ENCODE measurements at regions not wholly inside any gene's neighbourhood (a gene's known extent, or its start where the extent isn't known, plus 50 kb on each side); places are given as distances from the start of the nearest gene placed in this dataset.

DNA sequence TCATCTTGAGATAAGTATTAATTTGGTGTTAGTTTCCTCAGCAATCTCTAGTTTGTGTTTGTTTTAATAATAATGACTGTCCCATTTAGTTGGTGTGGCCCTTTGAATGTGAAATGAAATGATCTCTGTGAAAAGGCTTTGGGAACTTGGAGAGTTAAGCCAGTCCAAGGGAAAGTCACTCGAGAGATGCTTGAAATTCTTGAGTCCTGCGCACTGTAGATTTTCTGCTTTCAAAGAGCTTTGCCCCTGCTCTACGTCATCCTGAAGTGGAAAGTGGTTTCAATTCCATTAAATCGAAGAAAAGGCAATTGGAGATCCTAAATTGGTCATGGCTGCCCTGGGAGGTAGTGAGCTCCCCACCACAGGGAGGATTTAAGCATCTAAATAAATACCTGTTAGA lies 403.8 kb downstream of the ZNF536 start:
- Mint-ChIP-seq H3K36me3 (ENCODE audit: low read depth) (no peaks in the 10 kb centered on the region), H3K27ac (no peak overlapping the region), H3K4me1 (no peaks in the 10 kb centered on the region), H3K9me3 (peaks cover 2% of the 10 kb centered on the region), H3K4me3 (no peak overlapping the region), H3K27me3 (no peaks in the 10 kb centered on the region)
- ChIA-PET POLR2A (no interaction called here), CTCF (no interaction called here)
- DNase-seq: no peak

DNA sequence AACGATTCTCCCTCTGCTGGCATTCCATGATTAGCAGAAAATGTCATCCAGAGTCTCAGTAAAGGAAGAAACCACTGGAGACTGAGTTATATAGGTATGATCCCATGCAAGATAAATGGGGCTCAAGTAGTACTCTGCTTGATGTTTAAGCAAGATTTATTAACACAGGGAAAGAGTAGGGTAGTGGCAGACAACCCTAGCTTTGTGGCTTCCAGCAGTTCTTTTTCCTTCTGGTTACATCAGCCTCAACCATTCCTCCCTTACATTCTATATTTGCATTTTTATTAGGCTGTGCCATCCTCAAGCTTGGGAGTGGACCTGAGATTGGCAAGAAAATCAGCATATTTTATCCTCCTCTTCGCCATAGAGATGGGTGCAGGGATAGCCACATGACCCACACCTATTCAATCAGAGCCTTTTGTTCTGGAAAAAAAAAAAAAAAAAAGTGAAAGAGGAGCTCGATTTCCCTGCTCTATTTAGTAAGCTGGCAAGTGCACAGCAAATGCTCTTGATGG lies 402.1 kb downstream of the ZNF536 start:
- DNase-seq: no peak
- Mint-ChIP-seq H3K4me3 (no peak overlapping the region), H3K27me3 (no peaks in the 10 kb centered on the region), H3K4me1 (no peaks in the 10 kb centered on the region), H3K36me3 (ENCODE audit: low read depth) (no peaks in the 10 kb centered on the region), H3K27ac (no peak overlapping the region), H3K9me3 (peaks cover 2% of the 10 kb centered on the region)
- POLR2A ChIA-PET: no interaction called here
- CTCF ChIA-PET: interaction anchor here (1.3 kb wide), 1 partner anchor 10 kb away, joined by 4 read pairs; no protein-coding TSS in a partner anchor

DNA sequence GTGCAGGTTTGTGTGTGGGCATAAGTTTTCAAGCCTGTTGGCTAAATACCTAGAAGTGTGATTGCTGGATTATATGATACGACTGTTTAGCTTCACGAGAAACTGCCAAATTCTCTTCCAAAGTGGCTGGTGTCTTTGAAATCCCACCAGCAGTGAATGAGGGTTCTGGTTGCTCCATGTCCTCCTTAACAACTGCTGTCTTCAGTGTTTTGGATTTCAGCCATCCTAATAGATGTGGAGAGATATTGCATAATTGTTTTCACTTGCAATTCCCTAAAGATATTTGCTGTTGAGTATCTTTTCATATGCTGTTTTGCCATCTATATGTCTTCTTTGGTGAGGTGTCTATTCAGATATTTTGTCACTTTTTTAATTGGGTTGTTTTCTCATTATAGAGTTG lies 390.5 kb downstream of the ZNF536 start:
- Mint-ChIP-seq H3K36me3 (ENCODE audit: low read depth) (no peaks in the 10 kb centered on the region), H3K4me3 (no peak overlapping the region), H3K27me3 (peaks cover 2% of the 10 kb centered on the region), H3K27ac (no peak overlapping the region), H3K9me3 (no peaks in the 10 kb centered on the region), H3K4me1 (no peaks in the 10 kb centered on the region)
- no peak for DNase-seq
- POLR2A ChIA-PET: no interaction called here
- CTCF ChIA-PET: no interaction called here

DNA sequence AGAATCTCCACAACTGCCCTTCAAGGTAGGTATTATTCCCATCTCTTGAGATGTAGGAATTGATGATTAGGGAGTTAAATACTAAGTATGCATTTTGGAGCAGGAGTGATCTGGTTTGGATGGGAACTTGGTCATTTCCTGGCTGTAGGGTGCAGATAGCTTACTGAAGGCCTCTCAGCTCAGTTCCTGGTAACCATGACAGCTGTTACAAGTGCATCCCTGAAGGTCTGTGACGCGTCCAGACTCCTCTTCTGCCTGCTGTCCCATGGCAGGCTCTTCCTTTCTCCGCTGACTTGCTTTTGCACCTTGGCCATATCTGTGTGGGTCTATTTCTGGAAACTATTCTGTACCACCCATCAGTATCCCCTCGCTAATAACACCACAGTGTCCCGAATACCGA lies 387.8 kb downstream of the ZNF536 start:
- Mint-ChIP-seq H3K4me1 (no peaks in the 10 kb centered on the region), H3K27me3 (peaks cover 2% of the 10 kb centered on the region)
- CTCF ChIA-PET: no interaction called here

DNA sequence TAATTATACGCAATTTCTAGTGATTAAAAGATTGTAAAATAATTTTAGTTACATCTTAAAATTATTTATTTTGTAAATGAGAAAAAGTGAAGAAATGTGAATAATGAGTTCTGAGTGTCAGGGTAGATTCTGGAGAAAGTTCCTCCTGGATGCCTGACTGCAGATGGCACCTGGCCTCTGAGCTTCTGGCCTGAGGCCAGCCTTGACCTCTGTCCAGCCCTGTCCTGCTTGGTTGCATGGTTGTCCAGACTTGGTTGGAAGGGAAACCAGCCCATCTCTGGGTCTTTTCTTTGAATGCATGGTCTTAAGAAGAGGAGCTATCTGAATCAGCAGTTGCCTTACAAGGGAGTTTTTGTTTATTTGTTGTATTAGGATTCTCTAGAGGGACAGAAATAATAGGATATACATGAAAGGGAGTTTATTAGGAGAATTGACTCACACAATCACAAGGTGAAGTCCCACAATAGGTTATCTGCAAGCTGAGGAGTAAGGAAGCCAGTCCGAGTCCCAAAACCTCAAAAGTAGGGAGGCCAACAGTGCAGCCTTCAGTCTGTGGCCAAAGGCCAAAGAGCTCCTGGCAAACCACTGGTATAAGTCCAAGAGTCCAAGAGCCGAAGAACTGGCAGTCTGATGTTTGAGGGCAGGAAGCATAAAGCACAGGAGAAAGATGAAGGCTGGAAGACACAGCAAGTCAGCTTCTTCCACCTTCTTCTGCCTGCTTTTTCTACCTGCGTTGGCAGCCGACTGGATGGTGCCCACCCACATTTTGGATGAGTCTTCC lies 385.8 kb downstream of the ZNF536 start:
- H3K4me3 Mint-ChIP-seq: no peak overlapping the region
- DNase-seq: no peak
- H3K4me1 Mint-ChIP-seq: no peaks in the 10 kb centered on the region
- ChIA-PET POLR2A (no interaction called here), CTCF (no interaction called here)
- H3K36me3 Mint-ChIP-seq (ENCODE audit: low read depth): no peaks in the 10 kb centered on the region
- H3K27ac Mint-ChIP-seq: no peak overlapping the region
- no peaks in the 10 kb centered on the region for H3K27me3 Mint-ChIP-seq
- no peaks in the 10 kb centered on the region for H3K9me3 Mint-ChIP-seq

More for the DNA sequence above, 387.8 kb downstream of the ZNF536 start:
- H3K36me3 Mint-ChIP-seq (ENCODE audit: low read depth): no peaks in the 10 kb centered on the region
- no peak overlapping the region for H3K27ac Mint-ChIP-seq
- H3K9me3 Mint-ChIP-seq: no peaks in the 10 kb centered on the region
- DNase-seq: no peak
- POLR2A ChIA-PET: no interaction called here
- H3K4me3 Mint-ChIP-seq: no peak overlapping the region

DNA sequence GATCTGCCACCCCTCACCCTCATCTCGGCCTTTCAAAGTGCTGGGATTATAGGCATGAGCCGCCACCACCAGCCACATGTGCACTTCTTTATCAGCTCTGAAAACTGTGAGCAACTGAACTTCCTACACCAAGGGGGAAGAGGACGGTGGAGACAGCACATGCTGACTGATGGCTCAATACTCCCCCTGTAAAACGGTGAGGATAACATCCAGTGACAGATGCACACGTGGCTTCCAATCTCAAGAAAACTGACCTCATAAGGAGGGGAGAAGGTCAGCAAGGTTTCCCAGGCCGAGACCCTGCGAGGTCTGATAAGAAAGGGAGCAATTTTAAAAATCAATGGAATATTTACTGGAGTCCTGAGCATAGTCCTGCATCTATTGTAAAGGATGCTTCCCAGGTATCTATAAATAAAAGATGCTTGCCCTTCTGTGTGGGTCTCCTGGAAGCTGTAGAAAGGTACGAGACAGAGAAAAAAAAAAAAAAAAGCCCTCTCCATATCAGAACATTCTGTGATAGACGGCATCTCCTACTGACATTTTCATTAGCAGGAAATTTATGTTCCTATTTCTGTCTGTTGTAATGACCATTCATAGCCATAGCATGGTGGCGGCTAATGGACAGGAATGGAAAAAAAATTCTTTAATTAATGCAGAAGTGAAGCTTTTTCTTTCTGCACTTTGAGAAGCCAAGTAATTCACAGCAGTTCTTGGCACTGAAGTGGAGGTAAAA lies 385.1 kb downstream of the ZNF536 start:
- no peaks in the 10 kb centered on the region for H3K27me3 Mint-ChIP-seq
- H3K9me3 Mint-ChIP-seq: no peaks in the 10 kb centered on the region
- CTCF ChIA-PET: no interaction called here
- H3K4me3 Mint-ChIP-seq: no peak overlapping the region
- DNase-seq: no peak
- no peaks in the 10 kb centered on the region for H3K36me3 Mint-ChIP-seq (ENCODE audit: low read depth)
- no peak overlapping the region for H3K27ac Mint-ChIP-seq
- H3K4me1 Mint-ChIP-seq: no peaks in the 10 kb centered on the region
- POLR2A ChIA-PET: no interaction called here

DNA sequence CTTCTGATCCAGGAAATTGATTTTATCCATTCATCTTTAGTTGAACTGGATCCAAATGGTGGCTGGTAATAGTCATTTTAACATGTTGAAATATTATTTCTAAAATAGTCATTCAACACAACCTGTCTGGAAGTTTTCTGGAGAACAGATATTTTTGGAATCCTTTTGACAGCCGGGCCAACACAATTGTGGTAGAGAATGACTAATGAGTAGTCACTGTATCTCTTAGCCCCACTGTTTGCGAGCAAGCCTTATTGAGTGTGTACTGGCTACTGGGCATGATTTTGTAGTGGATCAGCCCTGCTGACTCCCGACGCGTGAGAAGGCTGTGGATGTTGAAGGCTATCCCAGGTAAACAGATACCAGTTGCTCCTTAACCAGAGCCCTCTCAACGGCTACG lies 383.4 kb downstream of the ZNF536 start:
- no peak for DNase-seq
- H3K4me1 Mint-ChIP-seq: no peaks in the 10 kb centered on the region
- no peaks in the 10 kb centered on the region for H3K9me3 Mint-ChIP-seq
- H3K27me3 Mint-ChIP-seq: no peaks in the 10 kb centered on the region
- CTCF ChIA-PET: no interaction called here
- POLR2A ChIA-PET: no interaction called here
- H3K27ac Mint-ChIP-seq: no peak overlapping the region
- H3K36me3 Mint-ChIP-seq (ENCODE audit: low read depth): no peaks in the 10 kb centered on the region
- no peak overlapping the region for H3K4me3 Mint-ChIP-seq

DNA sequence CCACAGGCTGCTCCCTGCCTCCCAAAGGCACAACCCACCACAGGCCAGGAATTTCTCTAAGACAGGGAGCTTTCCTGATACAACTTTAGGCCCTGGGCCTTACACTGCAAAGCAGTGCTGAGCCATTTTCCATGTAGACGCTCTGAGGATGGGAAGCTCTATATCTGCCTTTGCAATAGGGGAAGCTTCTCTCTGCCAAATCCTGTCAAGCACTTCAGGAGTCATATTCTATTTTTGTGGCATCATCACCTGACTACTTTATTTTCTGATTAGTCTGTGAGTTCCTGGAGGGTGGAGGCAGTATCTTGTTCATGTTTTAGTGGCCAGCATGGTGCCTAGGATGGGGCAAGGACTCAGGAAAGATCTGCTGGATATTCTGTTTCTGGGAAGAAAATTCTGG lies 382.0 kb downstream of the ZNF536 start:
- Mint-ChIP-seq H3K4me3 (no peak overlapping the region), H3K9me3 (peaks cover 3% of the 10 kb centered on the region), H3K36me3 (ENCODE audit: low read depth) (no peaks in the 10 kb centered on the region), H3K4me1 (no peaks in the 10 kb centered on the region), H3K27ac (no peak overlapping the region), H3K27me3 (no peaks in the 10 kb centered on the region)
- DNase-seq: no peak
- POLR2A ChIA-PET: no interaction called here
- CTCF ChIA-PET: no interaction called here

DNA sequence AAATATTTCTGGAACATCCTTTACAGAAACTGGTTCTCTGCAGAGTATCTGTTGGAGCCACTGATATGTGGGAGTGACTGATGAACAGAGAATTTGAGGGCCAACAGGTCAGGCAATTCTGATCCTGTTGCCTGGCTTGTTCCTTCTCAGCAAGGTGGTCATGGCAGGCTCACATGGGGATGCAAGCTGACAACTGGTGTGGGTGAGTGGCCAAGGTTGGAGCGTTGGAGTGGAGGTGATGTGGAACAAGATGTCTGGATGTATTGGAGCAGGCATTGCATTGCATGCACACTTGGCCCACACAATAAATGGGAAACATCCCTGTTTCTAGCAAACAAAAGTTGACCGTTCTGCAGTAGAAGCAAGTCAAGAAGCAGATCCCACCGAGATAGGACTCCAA lies 380.7 kb downstream of the ZNF536 start:
- H3K27ac Mint-ChIP-seq: no peak overlapping the region
- no peaks in the 10 kb centered on the region for H3K27me3 Mint-ChIP-seq
- no peaks in the 10 kb centered on the region for H3K36me3 Mint-ChIP-seq (ENCODE audit: low read depth)
- DNase-seq: no peak
- CTCF ChIA-PET: no interaction called here
- H3K4me1 Mint-ChIP-seq: no peaks in the 10 kb centered on the region
- H3K9me3 Mint-ChIP-seq: peaks cover 3% of the 10 kb centered on the region
- H3K4me3 Mint-ChIP-seq: no peak overlapping the region
- POLR2A ChIA-PET: no interaction called here

DNA sequence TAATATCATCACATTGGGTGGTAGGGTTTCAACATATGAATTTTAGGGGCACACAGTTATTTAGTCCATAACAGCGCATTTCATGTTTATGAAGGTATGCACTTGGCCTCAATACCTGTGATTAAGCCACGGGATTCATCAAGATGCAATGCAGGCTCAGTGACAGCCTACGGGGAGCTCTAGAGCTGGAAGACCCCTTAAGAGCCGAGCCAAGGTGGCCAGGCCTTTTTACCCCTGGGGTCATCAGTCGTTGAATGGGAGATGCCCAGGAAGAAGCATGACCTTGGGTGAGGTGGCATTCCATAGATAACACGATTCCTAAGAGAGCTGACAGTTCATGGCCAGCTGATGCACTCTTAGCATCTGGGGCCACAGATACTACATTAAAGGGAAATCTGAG lies 380.0 kb downstream of the ZNF536 start:
- Mint-ChIP-seq H3K4me1 (no peaks in the 10 kb centered on the region), H3K4me3 (no peak overlapping the region), H3K36me3 (ENCODE audit: low read depth) (no peaks in the 10 kb centered on the region), H3K9me3 (peaks cover 3% of the 10 kb centered on the region), H3K27me3 (no peaks in the 10 kb centered on the region), H3K27ac (no peak overlapping the region)
- POLR2A ChIA-PET: no interaction called here
- CTCF ChIA-PET: no interaction called here
- DNase-seq: no peak

DNA sequence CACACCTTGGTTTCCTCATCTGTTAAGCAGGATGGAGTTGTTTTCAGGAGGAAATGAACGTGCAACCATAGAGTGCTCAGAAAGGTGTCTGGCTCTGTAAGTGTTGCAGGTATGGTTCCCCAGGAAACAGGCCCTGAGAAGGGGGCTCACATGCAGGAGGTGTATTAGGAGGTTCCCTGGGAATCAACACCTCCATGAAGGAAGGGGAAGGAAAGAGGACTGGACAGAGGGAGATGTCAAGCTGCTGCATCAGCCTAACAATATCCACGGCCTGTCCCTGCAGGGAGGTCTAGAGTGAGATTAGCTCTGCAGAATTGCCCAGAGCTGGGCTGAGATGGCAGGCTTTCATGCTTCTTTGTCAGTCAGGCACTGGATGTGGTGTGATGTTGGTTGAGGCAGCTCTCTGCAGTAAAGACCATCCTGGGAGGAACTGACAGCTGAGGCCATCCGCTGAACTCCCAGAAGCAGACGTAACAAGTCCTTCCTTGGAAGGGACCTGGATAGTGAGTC lies 373.3 kb downstream of the ZNF536 start:
- Mint-ChIP-seq H3K9me3 (peaks cover 3% of the 10 kb centered on the region), H3K4me3 (no peak overlapping the region), H3K4me1 (no peaks in the 10 kb centered on the region), H3K27me3 (no peaks in the 10 kb centered on the region), H3K27ac (no peak overlapping the region), H3K36me3 (ENCODE audit: low read depth) (no peaks in the 10 kb centered on the region)
- no peak for DNase-seq
- POLR2A ChIA-PET: no interaction called here
- CTCF ChIA-PET: no interaction called here

DNA sequence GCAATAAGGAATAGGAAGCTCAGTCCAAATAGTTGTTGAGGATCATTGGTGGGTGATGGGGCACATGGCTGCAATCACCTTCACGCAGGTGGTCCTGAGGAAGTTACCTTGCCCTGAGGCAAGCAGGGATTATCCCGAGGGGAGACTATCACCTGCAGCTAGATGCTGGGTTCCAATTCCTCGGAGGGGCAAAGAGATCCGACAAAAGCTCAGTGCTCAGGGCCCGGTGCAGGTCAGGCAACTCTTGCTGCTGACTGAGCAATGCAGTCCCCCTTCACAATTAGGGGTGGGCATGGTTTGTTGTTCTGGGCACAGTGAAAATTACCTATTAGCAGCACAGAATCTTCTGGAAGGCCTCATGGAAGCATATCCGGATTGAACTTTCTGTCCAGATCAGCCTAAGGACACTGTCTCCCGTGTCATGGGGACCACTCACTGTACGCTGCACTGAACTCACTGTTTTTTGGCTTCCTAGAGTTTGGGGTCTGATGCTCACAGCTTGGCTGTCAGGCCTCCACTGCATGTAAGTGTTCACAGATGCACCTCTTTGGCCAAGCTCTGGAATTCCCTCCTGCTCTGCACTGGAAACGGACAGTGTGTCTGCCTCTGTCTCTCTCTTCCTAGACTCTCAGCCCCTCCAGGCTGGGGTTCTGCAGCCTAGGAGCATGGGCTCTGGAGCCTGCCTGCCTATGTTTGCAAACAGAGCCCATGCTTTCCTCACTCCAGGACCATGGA lies 372.7 kb downstream of the ZNF536 start:
- no peak for DNase-seq
- Mint-ChIP-seq H3K9me3 (no peaks in the 10 kb centered on the region), H3K27me3 (no peaks in the 10 kb centered on the region), H3K4me1 (no peaks in the 10 kb centered on the region), H3K36me3 (ENCODE audit: low read depth) (no peaks in the 10 kb centered on the region), H3K4me3 (no peak overlapping the region), H3K27ac (no peak overlapping the region)
- ChIA-PET POLR2A (no interaction called here), CTCF (no interaction called here)

DNA sequence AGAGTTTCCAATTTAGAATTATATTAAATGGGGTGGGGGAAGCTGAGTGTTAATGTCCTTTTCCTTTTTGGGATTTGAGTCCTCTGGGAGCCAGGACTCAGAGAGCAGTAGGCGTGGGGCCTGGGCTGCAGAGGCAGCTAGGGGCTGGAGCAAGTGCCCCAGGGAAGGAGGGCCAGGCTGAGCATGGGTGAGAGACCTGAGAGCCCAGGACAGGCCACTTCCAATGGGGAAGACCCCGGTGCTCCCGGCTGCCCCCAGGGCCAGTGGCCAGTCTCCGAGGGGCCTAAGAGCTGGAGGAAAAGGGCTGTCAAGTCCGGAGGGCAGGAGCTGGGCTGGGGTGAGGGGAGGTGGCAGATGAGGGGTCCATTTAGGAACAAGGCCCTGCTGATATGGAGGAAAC lies 371.5 kb downstream of the ZNF536 start:
- Mint-ChIP-seq H3K9me3 (no peaks in the 10 kb centered on the region), H3K27ac (no peak overlapping the region), H3K4me1 (no peaks in the 10 kb centered on the region), H3K4me3 (no peak overlapping the region), H3K36me3 (ENCODE audit: low read depth) (no peaks in the 10 kb centered on the region), H3K27me3 (no peaks in the 10 kb centered on the region)
- no peak for DNase-seq
- ChIA-PET CTCF (no interaction called here), POLR2A (no interaction called here)
